ENCODE measurements at regions not wholly inside any gene's neighbourhood (a gene's known extent, or its start where the extent isn't known, plus 50 kb on each side); places are given as distances from the start of the nearest gene placed in this dataset.

DNA sequence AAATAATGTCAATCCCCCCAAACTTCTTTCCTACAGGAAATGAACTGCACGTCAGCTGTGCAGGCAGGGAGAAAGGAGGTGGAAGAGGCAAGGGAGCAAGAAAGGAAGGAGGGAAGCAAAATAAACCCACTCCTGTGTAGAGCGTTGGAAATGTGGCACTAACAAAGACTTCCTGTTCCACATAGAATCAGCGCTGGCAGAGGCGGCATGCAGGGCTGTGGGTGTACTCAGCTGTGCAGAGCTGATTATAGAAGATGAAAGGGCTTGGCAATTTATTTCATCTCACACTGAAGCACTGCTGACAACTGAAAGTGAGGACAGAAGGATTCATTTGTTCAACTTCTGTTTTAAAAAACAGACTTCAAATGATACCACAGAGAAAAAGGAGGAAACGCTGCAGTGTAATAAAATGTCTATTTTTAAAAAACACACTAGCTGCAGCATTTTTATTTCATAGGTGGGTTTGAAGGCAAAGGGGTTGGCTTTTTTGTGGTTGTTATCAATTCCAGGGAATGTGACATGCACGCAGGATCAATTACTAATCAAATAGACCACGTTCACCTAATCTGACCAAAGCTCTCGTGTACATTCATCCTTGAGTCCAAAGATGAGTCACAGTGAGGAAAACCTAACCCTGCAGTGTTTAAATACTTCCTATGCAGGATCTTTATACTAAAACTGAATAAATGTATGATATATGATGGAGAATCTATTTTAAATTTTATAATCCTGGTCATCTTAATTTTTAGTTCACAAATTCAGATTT lies 583.5 kb downstream of the ZNF608 start:
- no peak for TF ChIP-seq CTCF (IDR thresholded peaks at IDR 0.05)
- no peak for TF ChIP-seq EZH2 (IDR thresholded peaks at IDR 0.05; ENCODE audit: borderline replicate concordance, insufficient read depth, low read depth, low read length, poor library complexity, severe bottlenecking)
